ENCODE measurements at regions not wholly inside any gene's neighbourhood (a gene's known extent, or its start where the extent isn't known, plus 50 kb on each side); places are given as distances from the start of the nearest gene placed in this dataset.
A peak's percentile ranks its signal among the peaks of the same experiment; 100 is the strongest.

GRCh38 chr15:66615846-66616245 is 50.0 kb upstream of the LCTL start:
- TF ChIP-seq CTCF (IDR thresholded peaks at IDR 0.05; ENCODE audit: insufficient read depth, low read length) = no peak
- DNase-seq (ENCODE audit: low read depth) = no peak
- no peak overlapping the region for H3K4me3 ChIP-seq (ENCODE audit: low read depth, low read length)

DNA sequence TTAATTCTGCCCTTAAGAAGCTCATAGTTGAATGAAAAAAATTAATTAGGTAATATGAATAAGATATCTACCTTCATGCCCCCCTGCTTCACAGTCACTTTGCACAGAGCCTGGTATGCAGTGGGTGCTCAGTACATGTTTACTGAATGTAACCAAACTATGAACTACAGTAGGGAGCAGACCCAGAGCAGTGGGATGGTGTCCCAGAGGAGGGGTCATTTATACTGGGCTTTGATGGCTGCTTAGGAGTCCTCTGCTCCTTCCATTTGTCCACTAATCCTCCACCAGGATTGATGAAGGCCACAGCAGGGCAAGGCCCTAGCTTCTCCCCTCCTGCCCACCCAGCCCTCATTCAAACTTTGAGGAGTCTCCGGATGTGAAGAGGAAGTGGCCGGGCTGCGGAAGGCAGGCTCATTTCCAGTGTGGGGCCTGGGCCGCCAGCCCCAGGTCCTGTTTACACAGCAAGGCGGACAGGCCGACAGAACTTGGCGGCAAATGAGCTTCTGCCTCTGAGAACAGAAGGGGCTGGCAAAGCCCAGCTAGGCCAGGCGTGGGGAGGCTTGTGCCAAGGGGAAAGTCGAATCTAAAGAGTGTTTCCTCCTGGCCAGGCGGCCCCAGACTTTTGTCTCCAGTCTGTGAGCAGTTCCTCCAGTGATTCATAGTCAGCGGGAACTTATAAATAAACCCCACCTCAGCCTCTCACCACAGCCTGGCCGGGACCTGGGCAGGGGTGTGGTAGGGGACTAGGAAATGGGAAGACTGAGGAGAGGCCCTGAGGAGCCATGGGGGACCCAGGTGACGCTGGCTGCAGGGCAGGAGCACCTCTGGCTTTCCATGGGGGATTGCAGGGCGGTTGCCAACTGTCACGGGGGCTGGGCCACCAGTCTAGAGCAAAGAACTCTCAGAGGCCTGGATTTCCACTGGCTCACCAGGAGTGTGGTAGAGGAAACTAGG is 51.6 kb upstream of the LCTL start:
- no peak overlapping the region for H3K4me3 ChIP-seq (ENCODE audit: low read depth, low read length)
- TF ChIP-seq CTCF (IDR thresholded peaks at IDR 0.05; ENCODE audit: insufficient read depth, low read length) = no peak
- peak; percentile 91 for DNase-seq (ENCODE audit: low read depth)

- peak; percentile 77 for DNase-seq (ENCODE audit: low read depth)
- peak; percentile 97 for TF ChIP-seq CTCF (IDR thresholded peaks at IDR 0.05; ENCODE audit: insufficient read depth, low read length)
- no peak overlapping the region for H3K4me3 ChIP-seq (ENCODE audit: low read depth, low read length)
Observed at GRCh38 chr15:66619152-66619903, 53.5 kb upstream of the LCTL start.

- TF ChIP-seq CTCF (IDR thresholded peaks at IDR 0.05; ENCODE audit: insufficient read depth, low read length) = no peak
- no peak for DNase-seq (ENCODE audit: low read depth)
- H3K4me3 ChIP-seq (ENCODE audit: low read depth, low read length) = no peak overlapping the region
Observed at GRCh38 chr15:66620341-66620740, 54.5 kb upstream of the LCTL start.

- H3K4me3 ChIP-seq (ENCODE audit: low read depth, low read length) = no peak overlapping the region
- DNase-seq (ENCODE audit: low read depth) = peak; percentile 22
- no peak for TF ChIP-seq CTCF (IDR thresholded peaks at IDR 0.05; ENCODE audit: insufficient read depth, low read length)
Observed at GRCh38 chr15:66620744-66621344, 55.0 kb upstream of the LCTL start.

GRCh38 chr15:66621491-66622467 is 56.0 kb upstream of the LCTL start:
- no peak overlapping the region for H3K4me3 ChIP-seq (ENCODE audit: low read depth, low read length)
- DNase-seq (ENCODE audit: low read depth) = peak; percentile 45
- TF ChIP-seq CTCF (IDR thresholded peaks at IDR 0.05; ENCODE audit: insufficient read depth, low read length) = no peak
